ENCODE measurements at regions not wholly inside any gene's neighbourhood (a gene's known extent, or its start where the extent isn't known, plus 50 kb on each side); places are given as distances from the start of the nearest gene placed in this dataset.

DNA sequence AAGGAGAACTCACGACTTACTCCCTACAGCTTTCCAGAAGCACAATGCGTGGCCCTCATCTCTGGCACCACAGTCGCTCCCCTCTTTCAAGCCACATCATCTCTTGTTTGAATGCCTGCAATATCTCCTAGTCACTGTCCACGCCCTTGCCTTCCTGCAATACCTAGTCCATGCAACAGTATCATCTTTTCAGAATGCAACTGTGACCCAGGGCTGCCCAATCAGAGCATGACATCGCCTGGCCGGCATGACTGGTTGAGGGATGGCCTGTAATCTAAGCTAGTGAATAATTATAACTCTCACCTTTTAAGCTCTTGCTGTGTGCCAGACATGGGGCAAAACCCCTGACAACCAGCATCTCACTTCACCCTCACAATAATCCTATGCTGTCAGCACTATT lies 52.5 kb upstream of the CPEB4 start (continued):
- TF ChIP-seq MEIS2 (IDR thresholded peaks at IDR 0.05; ENCODE audit: partially characterized antibody), result peak; percentile 4
- no peak for TF ChIP-seq HDAC8 (tag; IDR thresholded peaks at IDR 0.05)
- TF ChIP-seq JUNB (CRISPR knock-in tag; conservative IDR thresholded peaks at IDR 0.05), result no peak
- no peak for TF ChIP-seq CBX5 (IDR thresholded peaks at IDR 0.05; ENCODE audit: borderline replicate concordance, low read depth)
- TF ChIP-seq MAFK (IDR thresholded peaks at IDR 0.05; ENCODE audit: low read length), result no peak
- TF ChIP-seq, protein P1, sequence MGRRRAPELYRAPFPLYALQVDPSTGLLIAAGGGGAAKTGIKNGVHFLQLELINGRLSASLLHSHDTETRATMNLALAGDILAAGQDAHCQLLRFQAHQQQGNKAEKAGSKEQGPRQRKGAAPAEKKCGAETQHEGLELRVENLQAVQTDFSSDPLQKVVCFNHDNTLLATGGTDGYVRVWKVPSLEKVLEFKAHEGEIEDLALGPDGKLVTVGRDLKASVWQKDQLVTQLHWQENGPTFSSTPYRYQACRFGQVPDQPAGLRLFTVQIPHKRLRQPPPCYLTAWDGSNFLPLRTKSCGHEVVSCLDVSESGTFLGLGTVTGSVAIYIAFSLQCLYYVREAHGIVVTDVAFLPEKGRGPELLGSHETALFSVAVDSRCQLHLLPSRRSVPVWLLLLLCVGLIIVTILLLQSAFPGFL (CRISPR knock-in tag; IDR thresholded peaks at IDR 0.05), result no peak
- TF ChIP-seq ZNF561 (CRISPR knock-in tag; conservative IDR thresholded peaks at IDR 0.05), result no peak

DNA sequence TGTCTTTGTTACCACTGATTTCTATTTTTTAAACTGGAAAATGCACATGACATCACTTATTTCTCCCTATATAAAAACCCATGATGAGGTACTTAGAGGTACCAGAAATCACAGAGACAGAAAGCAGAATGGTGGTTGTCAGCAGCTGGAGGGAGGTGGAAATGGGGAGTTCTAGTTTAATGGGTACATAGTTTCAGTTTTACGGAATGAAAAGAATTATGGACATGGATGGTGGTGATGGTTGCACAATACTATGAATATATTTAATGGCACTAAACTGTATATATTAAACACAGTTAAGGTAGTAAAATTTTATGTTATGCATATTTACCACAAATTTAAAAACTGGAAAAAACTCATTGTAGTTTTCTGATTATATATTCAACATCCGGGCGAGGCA lies 50.5 kb upstream of the CPEB4 start:
- H3K79me2 ChIP-seq (ENCODE audit: control insufficient read depth, insufficient read depth, low read length), result no peaks in the 10 kb centered on the region
- TF ChIP-seq FOXJ2 (tag; IDR thresholded peaks at IDR 0.05), result no peak
- TF ChIP-seq CEBPG (CRISPR knock-in tag; IDR thresholded peaks at IDR 0.05), result no peak
- TF ChIP-seq CEBPG (tag; conservative IDR thresholded peaks at IDR 0.05 in 1 of 2, IDR thresholded peaks at IDR 0.05 in 1 of 2), result peak in 1 of 2 experiments; percentile 61; a peak in 1 of 4 replicates
- TF ChIP-seq CEBPB (tag; IDR thresholded peaks at IDR 0.05), result peak; percentile 73
- no peak for ATAC-seq
- H3K27ac ChIP-seq (ENCODE audit: extremely low read depth, low read depth, low read length), result no peak overlapping the region
- H4K20me1 ChIP-seq (replicated peaks; ENCODE audit: control insufficient read depth, insufficient read depth, low read length), result no peaks in the 10 kb centered on the region
- no peak overlapping the region for H3K9ac ChIP-seq (ENCODE audit: insufficient read depth in 1 of 2, low read depth in 2 of 2, low read length in 2 of 2)
- no peak overlapping the region for H3K4me2 ChIP-seq (ENCODE audit: insufficient read depth, low read length)
- no peaks in the 10 kb centered on the region; the same call in 1 of the 2 replicates for H3K9me3 ChIP-seq (replicated peaks; ENCODE audit: control insufficient read depth, insufficient read depth, low read depth, low read length)
- WGBS (ENCODE audit: insufficient coverage, low coverage, missing lambda C conversion rate), result 93% methylated on average over 3 of the region's 3 CpGs
- H3K36me3 ChIP-seq (ENCODE audit: control insufficient read depth, insufficient read depth, low read length), result no peaks in the 10 kb centered on the region
- BruUV-seq (replicated peaks), result no TSS peak
- DNase-seq (ENCODE audit: extremely low read depth in 1 of 4, low spot score in 3 of 4), result no peak
- no peak for FAIRE-seq
- intact Hi-C loops (cut with micrococcal nuclease) (loop anchor here (2.0 to 5.0 kb wide), 3 partner anchors 51 to 210 kb away; no protein-coding TSS in a partner anchor), in situ Hi-C loops (cut with MboI) (no loop called here)
- no peak overlapping the region for H2AFZ ChIP-seq (ENCODE audit: low read depth, low read length)
- H3K27me3 ChIP-seq (ENCODE audit: control insufficient read depth in 2 of 2, insufficient read depth in 2 of 2, low read length in 2 of 2), result no peaks in the 10 kb centered on the region
- ChIA-PET CTCF (ENCODE audit: low intra/inter-chr PET ratio) (no interaction called here), POLR2A (interaction anchor here (1.3 kb wide), 1 partner anchor 22 kb away, joined by 3 read pairs; no protein-coding TSS in a partner anchor)
- H3K4me1 ChIP-seq (replicated peaks in 1 of 2; ENCODE audit: control insufficient read depth in 2 of 2, insufficient read depth in 2 of 2, low read length in 2 of 2), result peaks cover 24 to 52% of the 10 kb centered on the region in 2 experiments
- H3K4me3 ChIP-seq, result no peak overlapping the region
- H3K9me1 ChIP-seq (ENCODE audit: control insufficient read depth, insufficient read depth, low read length), result no peaks in the 10 kb centered on the region

All from K562 (cell line).